ENCODE measurements at regions not wholly inside any gene's neighbourhood (a gene's known extent, or its start where the extent isn't known, plus 50 kb on each side); places are given as distances from the start of the nearest gene placed in this dataset.

DNA sequence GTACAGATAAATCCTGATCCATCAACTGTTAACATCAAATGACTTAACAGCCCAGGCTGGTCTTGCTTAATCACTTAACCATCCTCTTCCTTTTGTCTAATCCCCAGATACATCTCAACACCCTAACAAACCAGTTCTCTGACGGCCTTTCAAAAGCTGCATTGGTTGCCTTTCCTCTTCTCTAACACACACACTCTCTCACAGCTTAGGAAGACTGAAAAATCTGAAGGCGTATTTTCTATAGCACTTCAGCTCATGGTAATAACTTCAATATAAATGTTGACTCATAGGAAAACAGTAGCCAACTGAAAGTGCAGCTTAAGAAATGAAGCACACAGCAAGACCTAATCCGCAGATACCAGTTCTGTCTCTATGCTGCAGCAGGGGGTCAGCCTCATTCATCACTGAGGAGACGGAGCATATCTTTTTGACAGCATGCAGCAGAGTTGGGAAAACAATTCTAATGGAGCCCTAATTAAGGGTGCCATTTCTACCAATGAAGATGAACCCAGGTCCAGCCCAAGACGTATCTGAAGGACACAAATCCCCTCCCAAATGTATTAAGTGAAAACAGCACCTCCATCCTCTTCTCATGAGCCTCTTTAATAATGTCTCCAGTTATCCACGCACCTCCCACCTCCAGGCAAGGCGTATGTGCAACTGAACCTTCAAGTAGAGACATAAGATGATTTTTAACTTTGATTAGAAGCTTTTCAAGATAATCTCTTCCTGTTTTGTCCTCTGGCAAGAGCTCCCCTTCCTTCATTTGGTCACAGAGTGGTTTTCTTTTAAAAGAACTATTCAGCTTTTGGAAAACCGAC lies 211.7 kb upstream of the NFE2L3 start:
- no peaks in the 10 kb centered on the region for H3K36me3 ChIP-seq
- 51% methylated on average over 8 of the region's 8 CpGs for WGBS
- no peak overlapping the region for H3K4me3 ChIP-seq
- peaks cover 0 to 23% (median 0%) of the 10 kb centered on the region in 4 donors for H3K27me3 ChIP-seq
- no peak overlapping the region for H3K27ac ChIP-seq (replicated peaks in 1 of 4)
- intact Hi-C loops (cut with DNase I) = no loop called here
- TF ChIP-seq POLR2A (IDR thresholded peaks at IDR 0.05; ENCODE audit: low read depth) (no peak), POLR2AphosphoS5 (IDR thresholded peaks at IDR 0.05) (no peak), EP300 (IDR thresholded peaks at IDR 0.05) (no peak)
- TF ChIP-seq, protein P1, sequence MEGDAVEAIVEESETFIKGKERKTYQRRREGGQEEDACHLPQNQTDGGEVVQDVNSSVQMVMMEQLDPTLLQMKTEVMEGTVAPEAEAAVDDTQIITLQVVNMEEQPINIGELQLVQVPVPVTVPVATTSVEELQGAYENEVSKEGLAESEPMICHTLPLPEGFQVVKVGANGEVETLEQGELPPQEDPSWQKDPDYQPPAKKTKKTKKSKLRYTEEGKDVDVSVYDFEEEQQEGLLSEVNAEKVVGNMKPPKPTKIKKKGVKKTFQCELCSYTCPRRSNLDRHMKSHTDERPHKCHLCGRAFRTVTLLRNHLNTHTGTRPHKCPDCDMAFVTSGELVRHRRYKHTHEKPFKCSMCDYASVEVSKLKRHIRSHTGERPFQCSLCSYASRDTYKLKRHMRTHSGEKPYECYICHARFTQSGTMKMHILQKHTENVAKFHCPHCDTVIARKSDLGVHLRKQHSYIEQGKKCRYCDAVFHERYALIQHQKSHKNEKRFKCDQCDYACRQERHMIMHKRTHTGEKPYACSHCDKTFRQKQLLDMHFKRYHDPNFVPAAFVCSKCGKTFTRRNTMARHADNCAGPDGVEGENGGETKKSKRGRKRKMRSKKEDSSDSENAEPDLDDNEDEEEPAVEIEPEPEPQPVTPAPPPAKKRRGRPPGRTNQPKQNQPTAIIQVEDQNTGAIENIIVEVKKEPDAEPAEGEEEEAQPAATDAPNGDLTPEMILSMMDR (IDR thresholded peaks at IDR 0.05) = no peak
- no peaks in the 10 kb centered on the region for H3K9me3 ChIP-seq
- no peak for DNase-seq (ENCODE audit: extremely low spot score)
- H3K4me1 ChIP-seq = no peaks in the 10 kb centered on the region

DNA sequence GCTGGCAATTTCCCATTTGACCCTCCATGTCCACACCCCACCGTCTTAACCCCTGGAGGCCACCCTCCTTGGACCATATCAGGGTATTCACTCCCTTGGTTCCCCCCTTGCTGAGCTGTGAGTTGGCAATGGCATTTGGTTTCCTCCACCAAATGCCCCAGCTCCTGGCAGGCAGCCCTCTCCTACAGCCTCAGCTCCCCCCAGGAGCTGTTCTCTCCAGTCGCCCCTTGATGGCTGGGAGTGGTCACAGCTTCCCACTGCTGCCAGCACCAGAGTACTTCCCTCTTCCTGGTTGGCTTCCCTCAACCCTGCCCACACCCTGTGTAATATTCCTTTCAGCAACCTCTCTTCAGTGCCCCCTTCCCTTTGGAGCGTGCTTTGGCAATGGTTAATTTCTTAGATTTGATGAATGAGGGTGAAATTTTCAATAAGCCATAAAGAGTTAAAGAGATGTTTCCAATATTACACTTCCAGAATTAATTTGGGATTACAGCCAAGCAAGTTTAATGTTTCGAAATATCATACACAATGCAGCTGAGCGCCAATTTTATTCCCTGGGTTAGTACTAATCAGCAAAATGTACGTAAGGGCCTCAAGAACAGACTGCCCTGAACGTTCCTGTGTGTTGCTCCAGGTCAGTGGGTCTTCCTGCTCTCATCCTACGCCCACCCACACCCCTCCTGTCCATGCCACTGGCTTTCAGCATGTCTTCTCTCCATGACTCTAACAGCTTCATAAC lies 207.1 kb upstream of the NFE2L3 start:
- WGBS = 53% methylated on average over 8 of the region's 8 CpGs
- Histone ChIP-seq H3K4me1 (peaks cover 4 to 6% (median 5%) of the 10 kb centered on the region in 4 donors), H3K4me3 (no peak overlapping the region), H3K36me3 (no peaks in the 10 kb centered on the region), H3K27me3 (peaks cover 0 to 18% (median 0%) of the 10 kb centered on the region in 4 donors), H3K27ac (replicated peaks in 1 of 4) (no peak overlapping the region), H3K9me3 (no peaks in the 10 kb centered on the region)
- intact Hi-C loops (cut with DNase I) = no loop called here
- DNase-seq (ENCODE audit: extremely low spot score) = no peak
- TF ChIP-seq, protein P1 (IDR thresholded peaks at IDR 0.05) = no peak
- TF ChIP-seq EP300 (IDR thresholded peaks at IDR 0.05) = no peak
- no peak for TF ChIP-seq POLR2AphosphoS5 (IDR thresholded peaks at IDR 0.05)
- no peak for TF ChIP-seq POLR2A (IDR thresholded peaks at IDR 0.05; ENCODE audit: low read depth)

DNA sequence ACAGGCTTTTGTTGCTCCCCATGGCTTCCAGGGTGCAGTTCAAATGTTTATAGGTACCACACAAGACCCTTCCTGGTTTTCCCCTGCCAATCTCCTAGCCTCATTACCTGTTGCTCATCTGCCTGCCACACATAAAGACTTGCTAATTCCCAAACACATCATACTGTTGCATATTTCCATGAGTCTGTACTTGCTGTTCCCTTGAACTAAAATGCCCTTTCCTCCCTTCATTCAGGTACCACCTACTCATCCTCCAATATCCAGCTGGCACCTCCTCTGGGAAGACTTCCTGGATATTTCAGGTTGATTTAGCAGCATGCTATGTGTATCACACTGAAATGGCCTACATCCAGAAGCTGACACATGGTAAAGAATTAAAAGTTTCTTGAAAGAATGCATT lies 206.4 kb upstream of the NFE2L3 start:
- Histone ChIP-seq H3K36me3 (no peaks in the 10 kb centered on the region), H3K27me3 (peaks cover 0 to 22% (median 0%) of the 10 kb centered on the region in 4 donors), H3K4me1 (peaks cover 7 to 13% (median 12%) of the 10 kb centered on the region in 4 donors), H3K4me3 (no peak overlapping the region), H3K27ac (replicated peaks in 1 of 4) (no peak overlapping the region), H3K9me3 (no peaks in the 10 kb centered on the region)
- intact Hi-C loops (cut with DNase I) = no loop called here
- no peak for TF ChIP-seq EP300 (IDR thresholded peaks at IDR 0.05)
- TF ChIP-seq, protein P1 (IDR thresholded peaks at IDR 0.05) = no peak
- TF ChIP-seq POLR2AphosphoS5 (IDR thresholded peaks at IDR 0.05) = no peak
- no peak for TF ChIP-seq POLR2A (IDR thresholded peaks at IDR 0.05; ENCODE audit: low read depth)
- DNase-seq (ENCODE audit: extremely low spot score) = peak; percentile 31

DNA sequence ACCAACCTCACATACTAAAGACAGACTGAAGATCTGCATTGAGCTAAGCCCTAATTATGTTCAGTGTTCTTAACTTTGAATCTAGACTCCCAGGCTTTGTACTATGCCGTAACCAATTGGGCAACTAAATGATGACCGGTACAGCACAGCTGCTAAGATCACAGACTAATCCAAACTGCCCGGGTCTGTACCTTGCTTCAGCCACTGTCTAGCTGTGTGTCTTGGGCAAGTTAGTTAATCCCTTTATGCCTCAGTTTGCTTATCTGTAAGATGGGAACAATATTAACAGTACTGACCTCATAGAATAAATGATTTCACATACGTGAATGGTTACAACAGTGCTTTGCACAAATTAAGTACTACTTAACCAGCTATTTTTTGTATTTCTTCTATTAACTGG lies 205.8 kb upstream of the NFE2L3 start:
- Histone ChIP-seq H3K9me3 (no peaks in the 10 kb centered on the region), H3K27me3 (peaks cover 0 to 20% (median 0%) of the 10 kb centered on the region in 4 donors), H3K36me3 (no peaks in the 10 kb centered on the region), H3K27ac (replicated peaks in 1 of 4) (no peak overlapping the region), H3K4me3 (no peak overlapping the region), H3K4me1 (peaks cover 7 to 18% (median 17%) of the 10 kb centered on the region in 4 donors)
- WGBS = 85% methylated on average over 4 of the region's 4 CpGs
- peak; percentile 57 for DNase-seq (ENCODE audit: extremely low spot score)
- TF ChIP-seq POLR2AphosphoS5 (IDR thresholded peaks at IDR 0.05) (no peak), EP300 (IDR thresholded peaks at IDR 0.05) (no peak), POLR2A (IDR thresholded peaks at IDR 0.05; ENCODE audit: low read depth) (no peak)
- TF ChIP-seq, protein P1 (IDR thresholded peaks at IDR 0.05) = no peak
- intact Hi-C loops (cut with DNase I) = no loop called here
